GM13976 (cell line): ENCODE measurements at regions not wholly inside any gene's neighbourhood (a gene's known extent, or its start where the extent isn't known, plus 50 kb on each side); places are given as distances from the start of the nearest gene placed in this dataset.

Experiments
- DNase-seq: peaks from one replicate; pipeline ENCODE4 v3.0.0; 2012; ENCODE audit warnings: low spot score
- CTCF ChIP-seq: IDR thresholded peaks from 2 replicates; pipeline ENCODE4 v1.5.1; 2012; ENCODE audit warnings: borderline replicate concordance, mild to moderate bottlenecking; ENCODE audit not compliant: insufficient read depth; ENCODE audit errors: extremely low read depth, missing control alignments, control extremely low read depth
- in situ Hi-C: fragments of 300-500 bp; cut with MboI; formaldehyde crosslinking; loops from one replicate; pipeline ENCODE4 v1.12.0; 2022; ENCODE audit warnings: low sequenced_read_pairs, mixed read lengths, inconsistent platforms; ENCODE audit not compliant: unreplicated experiment

- no peak for DNase-seq
- in situ Hi-C loops, result no loop called here
These were observed 504.8 kb downstream of the MEI4 start for GRCh38 chr6:78157606-78158005.

GRCh38 chr6:78188891-78189290 lies 536.1 kb downstream of the MEI4 start:
- in situ Hi-C loops, result no loop called here
- no peak for DNase-seq

More at GRCh38 chr6:78157606-78158005, 504.8 kb downstream of the MEI4 start:
- TF ChIP-seq CTCF, result no peak

GRCh38 chr6:78192057-78192456 lies 539.2 kb downstream of the MEI4 start:
- no peak for DNase-seq
- TF ChIP-seq CTCF, result no peak
- in situ Hi-C loops, result no loop called here

More at GRCh38 chr6:78188891-78189290, 536.1 kb downstream of the MEI4 start:
- no peak for TF ChIP-seq CTCF

- in situ Hi-C loops, result no loop called here
- TF ChIP-seq CTCF, result no peak
- DNase-seq, result no peak
These were observed 546.2 kb downstream of the MEI4 start for GRCh38 chr6:78199044-78199443.

GRCh38 chr6:78222226-78222625 lies 569.4 kb downstream of the MEI4 start:
- no peak for TF ChIP-seq CTCF
- in situ Hi-C loops, result no loop called here
- no peak for DNase-seq

GRCh38 chr6:78231002-78231401 lies 578.2 kb downstream of the MEI4 start:
- no peak for DNase-seq
- in situ Hi-C loops, result no loop called here
- TF ChIP-seq CTCF, result no peak

- in situ Hi-C loops, result no loop called here
- DNase-seq, result no peak
- no peak for TF ChIP-seq CTCF
These were observed 590.7 kb downstream of the MEI4 start for GRCh38 chr6:78243519-78243918.
